Skeletal muscle tissue (tissue), 3 donors: ENCODE measurements at regions not wholly inside any gene's neighbourhood (a gene's known extent, or its start where the extent isn't known, plus 50 kb on each side); places are given as distances from the start of the nearest gene placed in this dataset.
A peak's percentile ranks its signal among the peaks of the same experiment; 100 is the strongest.

Experiments
- H3K27ac ChIP-seq: one replicate; pipeline ENCODE4 v1.7.0; 2013; ENCODE audit warnings: mild to moderate bottlenecking, low read depth, low read length, inconsistent platforms
- H3K27me3 ChIP-seq, 3 donors: one replicate each; pipeline ENCODE4 v1.7.0; 2013; ENCODE audit warnings: low read length in 3 of 3; ENCODE audit not compliant: control insufficient read depth in 3 of 3, insufficient read depth in 3 of 3
- H3K36me3 ChIP-seq, 3 donors: one replicate each; pipeline ENCODE4 v1.7.0; 2013; ENCODE audit warnings: low read length in 3 of 3; ENCODE audit not compliant: control insufficient read depth in 3 of 3, insufficient read depth in 3 of 3
- H3K4me1 ChIP-seq, 3 donors: one replicate each; pipeline ENCODE4 v1.7.0; 2013; ENCODE audit warnings: low read length in 3 of 3, mild to moderate bottlenecking in 3 of 3; ENCODE audit not compliant: control insufficient read depth in 3 of 3, insufficient read depth in 3 of 3
- H3K4me3 ChIP-seq, 3 donors: one replicate each; pipeline ENCODE4 v1.7.0; 2013; ENCODE audit warnings: low read length in 3 of 3
- H3K9ac ChIP-seq, 3 donors: one replicate each; pipeline ENCODE4 v1.7.0; 2013; ENCODE audit warnings: low read length in 3 of 3, mild to moderate bottlenecking in 3 of 3, moderate library complexity in 2 of 3, low read depth in 1 of 3
- H3K9me3 ChIP-seq, 3 donors: one replicate each; pipeline ENCODE4 v1.7.0; 2013; ENCODE audit warnings: low read length in 3 of 3; ENCODE audit not compliant: control insufficient read depth in 3 of 3
- donor health status: Osteomylitis.

- Histone ChIP-seq H3K36me3 (peaks cover 0 to 3% (median 0%) of the 10 kb centered on the region in 3 donors), H3K27ac (no peak overlapping the region), H3K4me1 (peaks cover 11 to 28% (median 25%) of the 10 kb centered on the region in 3 donors), H3K27me3 (no peaks in the 10 kb centered on the region), H3K9ac (no peak overlapping the region), H3K4me3 (no peak overlapping the region), H3K9me3 (no peaks in the 10 kb centered on the region)
Measured at GRCh38 chr1:201624741-201625225, 85.9 kb downstream of the NAV1 start.

- Histone ChIP-seq H3K36me3 (peaks cover 0 to 3% (median 0%) of the 10 kb centered on the region in 3 donors), H3K27me3 (no peaks in the 10 kb centered on the region), H3K9me3 (no peaks in the 10 kb centered on the region), H3K27ac (peak overlapping the region; percentile 9), H3K4me1 (peaks cover 14 to 33% (median 30%) of the 10 kb centered on the region in 3 donors), H3K9ac (no peak overlapping the region), H3K4me3 (no peak overlapping the region)
Measured at GRCh38 chr1:201625226-201625761, 86.4 kb downstream of the NAV1 start.

- no peak overlapping the region for H3K4me3 ChIP-seq
- peaks cover 0 to 3% (median 0%) of the 10 kb centered on the region in 3 donors for H3K36me3 ChIP-seq
- peaks cover 19 to 38% (median 35%) of the 10 kb centered on the region in 3 donors for H3K4me1 ChIP-seq
- no peak overlapping the region for H3K9ac ChIP-seq
- H3K9me3 ChIP-seq = no peaks in the 10 kb centered on the region
- H3K27ac ChIP-seq = peak overlapping the region; percentile 9
- H3K27me3 ChIP-seq = no peaks in the 10 kb centered on the region
Measured at GRCh38 chr1:201625851-201626251, 86.9 kb downstream of the NAV1 start.

DNA sequence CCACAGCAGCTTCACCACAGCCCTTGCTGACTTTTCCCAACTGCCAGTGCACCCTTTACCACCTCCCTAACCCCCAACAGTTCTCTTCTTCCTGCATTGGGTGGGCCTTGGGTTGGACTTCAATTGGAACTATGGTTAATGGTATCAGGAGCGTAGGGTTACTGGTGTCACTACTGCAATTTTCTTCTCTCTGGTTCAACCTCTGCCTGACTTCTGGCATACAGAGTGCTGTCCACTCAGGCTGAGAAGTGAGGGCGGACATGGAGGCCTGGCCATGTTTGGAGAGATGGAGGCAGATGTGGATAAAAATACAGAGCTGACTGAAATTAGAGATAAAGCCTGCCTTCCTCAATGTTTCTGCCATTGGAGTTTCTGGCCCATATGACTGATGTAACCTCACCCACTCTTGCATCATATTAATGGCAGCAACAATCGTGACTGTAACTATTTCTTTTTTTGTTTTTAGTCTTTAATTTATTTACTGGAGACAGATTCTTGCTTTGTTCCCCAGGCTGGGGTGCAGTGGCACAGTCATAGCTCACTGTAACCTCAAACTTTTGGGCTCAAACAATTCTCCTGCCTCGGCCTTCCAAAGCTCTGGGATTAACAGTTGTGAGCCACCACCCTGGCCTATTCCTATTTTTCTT is 87.8 kb downstream of the NAV1 start:
- Histone ChIP-seq H3K4me1 (peaks cover 20 to 44% (median 39%) of the 10 kb centered on the region in 3 donors), H3K27ac (no peak overlapping the region), H3K4me3 (no peak overlapping the region), H3K36me3 (peaks cover 0 to 3% (median 2%) of the 10 kb centered on the region in 3 donors), H3K9ac (no peak overlapping the region), H3K27me3 (no peaks in the 10 kb centered on the region), H3K9me3 (no peaks in the 10 kb centered on the region)

- Histone ChIP-seq H3K9ac (no peak overlapping the region), H3K4me1 (peaks cover 30 to 59% (median 53%) of the 10 kb centered on the region in 3 donors), H3K27ac (no peak overlapping the region)
Measured at GRCh38 chr1:201628490-201628889, 89.6 kb downstream of the NAV1 start.

DNA sequence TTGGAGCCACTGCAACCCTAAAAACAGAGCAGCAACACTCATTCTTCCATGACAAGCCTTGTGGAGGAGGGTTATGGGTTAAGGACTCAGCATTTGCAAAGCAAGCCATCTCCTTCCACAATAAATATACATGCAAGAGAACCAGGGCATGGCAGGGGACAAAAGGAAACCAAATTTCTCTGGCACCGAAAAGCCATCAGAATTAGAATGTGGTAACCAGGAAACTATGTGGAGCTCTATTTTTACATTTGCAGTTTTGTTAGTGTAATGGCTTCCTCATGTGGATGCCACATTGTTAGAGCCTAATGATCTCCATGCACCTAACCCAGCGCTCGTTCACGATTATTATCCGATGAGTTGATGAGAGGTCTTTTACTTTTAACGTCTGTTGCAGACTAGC is 91.7 kb downstream of the NAV1 start:
- Histone ChIP-seq H3K9me3 (no peaks in the 10 kb centered on the region), H3K27ac (peak overlapping the region; percentile 43), H3K4me1 (peaks cover 39 to 67% (median 63%) of the 10 kb centered on the region in 3 donors), H3K36me3 (peaks cover 0 to 3% (median 2%) of the 10 kb centered on the region in 3 donors), H3K9ac (peak overlapping the region in 1 of 3 donors; percentile 35), H3K4me3 (no peak overlapping the region), H3K27me3 (no peaks in the 10 kb centered on the region)

More at GRCh38 chr1:201628490-201628889, 89.6 kb downstream of the NAV1 start:
- Histone ChIP-seq H3K9me3 (no peaks in the 10 kb centered on the region), H3K4me3 (no peak overlapping the region), H3K27me3 (no peaks in the 10 kb centered on the region), H3K36me3 (peaks cover 0 to 3% (median 2%) of the 10 kb centered on the region in 3 donors)

DNA sequence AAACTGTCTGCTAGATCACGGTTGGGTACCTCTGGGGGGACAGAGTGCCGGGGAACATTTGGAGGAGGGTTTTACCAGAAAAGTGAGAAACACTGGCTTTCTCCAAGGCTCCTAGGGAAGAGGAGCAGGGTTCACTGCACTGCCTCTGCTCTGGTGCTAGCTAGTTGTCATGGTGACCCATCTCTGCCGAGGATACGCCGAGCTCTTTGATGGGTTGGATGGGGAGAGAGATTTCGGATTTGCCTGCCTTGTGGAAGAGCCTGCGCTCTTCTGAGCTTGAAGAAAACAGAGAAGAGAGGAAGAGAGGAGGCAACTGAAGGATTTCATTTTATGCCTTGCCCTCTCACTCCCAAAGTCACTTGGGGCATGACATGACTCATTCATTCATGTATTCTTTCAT is 92.1 kb downstream of the NAV1 start:
- Histone ChIP-seq H3K9me3 (no peaks in the 10 kb centered on the region), H3K4me3 (no peak overlapping the region), H3K9ac (no peak overlapping the region), H3K36me3 (peaks cover 0 to 3% (median 2%) of the 10 kb centered on the region in 3 donors), H3K27me3 (no peaks in the 10 kb centered on the region), H3K4me1 (peaks cover 35 to 63% (median 60%) of the 10 kb centered on the region in 3 donors), H3K27ac (peak overlapping the region; percentile 43)

GRCh38 chr1:201632364-201632952 is 93.5 kb downstream of the NAV1 start:
- Histone ChIP-seq H3K27ac (no peak overlapping the region), H3K9me3 (no peaks in the 10 kb centered on the region), H3K27me3 (no peaks in the 10 kb centered on the region), H3K9ac (no peak overlapping the region), H3K36me3 (peaks cover 0 to 3% (median 2%) of the 10 kb centered on the region in 3 donors), H3K4me3 (no peak overlapping the region), H3K4me1 (peaks cover 32 to 61% (median 56%) of the 10 kb centered on the region in 3 donors)

GRCh38 chr1:201633297-201633696 is 94.4 kb downstream of the NAV1 start:
- no peaks in the 10 kb centered on the region for H3K27me3 ChIP-seq
- peak overlapping the region in 1 of 3 donors; percentile 31 for H3K4me3 ChIP-seq
- no peak overlapping the region for H3K9ac ChIP-seq
- peak overlapping the region; percentile 46 for H3K27ac ChIP-seq
- peaks cover 34 to 59% (median 54%) of the 10 kb centered on the region in 3 donors for H3K4me1 ChIP-seq
- H3K36me3 ChIP-seq = peaks cover 0 to 3% (median 2%) of the 10 kb centered on the region in 3 donors
- no peaks in the 10 kb centered on the region for H3K9me3 ChIP-seq

- H3K27me3 ChIP-seq = no peaks in the 10 kb centered on the region
- H3K27ac ChIP-seq = peak overlapping the region; percentile 46
- H3K9ac ChIP-seq = no peak overlapping the region
- H3K4me3 ChIP-seq = peak overlapping the region in 1 of 3 donors; percentile 31
- no peaks in the 10 kb centered on the region for H3K9me3 ChIP-seq
- H3K36me3 ChIP-seq = peaks cover 0 to 3% (median 2%) of the 10 kb centered on the region in 3 donors
- H3K4me1 ChIP-seq = peaks cover 35 to 57% (median 52%) of the 10 kb centered on the region in 3 donors
Measured at GRCh38 chr1:201633811-201634210, 94.9 kb downstream of the NAV1 start.
